K562 (cell line): ENCODE measurements at regions not wholly inside any gene's neighbourhood (a gene's known extent, or its start where the extent isn't known, plus 50 kb on each side); places are given as distances from the start of the nearest gene placed in this dataset.

Experiments used
- ATAC-seq: fragments of 200-7000 bp; cut with Tn5 transposase; 3 replicates; pipeline ENCODE4 v1.9.1; 2020; ENCODE audit warnings: moderate library complexity
- BruUV-seq: library from RNA; stranded (reverse); fragments of 400-500 nt; replicated peaks from 2 replicates; lab custom pipeline; 2021; lab: Mats Ljungman, UMichigan
- CTCF ChIA-PET: fragments of 300-600 bp; formaldehyde crosslinking; extraction: SDS; loops from one replicate; lab custom pipeline; 2021; ENCODE audit warnings: low intra/inter-chr PET ratio; lab: Yijun Ruan, JAX
- POLR2A ChIA-PET: fragments of 300-600, 350-650 bp; sonication (Branson Sonifier 250); formaldehyde crosslinking; extraction: SDS; loops from one replicate; lab custom pipeline; 2021; ENCODE audit warnings: antibody characterized with exemption, inconsistent platforms; lab: Yijun Ruan, JAX
- DNase-seq, 4 experiments: peaks; one replicate each; pipeline versions ENCODE4 v3.0.0 to v3.0.0-alpha.2; 2011 to 2018; ENCODE audit warnings: low spot score in 3 of 4, mixed read lengths in 3 of 4; ENCODE audit errors: extremely low read depth in 1 of 4
- FAIRE-seq: peaks from 2 replicates; lab custom pipeline; 2011; peaks lifted over from hg19 to GRCh38; lab: Jason Lieb, UNC
- H2AFZ ChIP-seq: 2 replicates; pipeline ENCODE4 v1.6.0; 2011; ENCODE audit warnings: low read depth, low read length, control low read depth, inconsistent platforms
- H3K27ac ChIP-seq: fragments of 200-600 bp; 3 replicates; pipeline ENCODE4 v1.8.0; 2011; ENCODE audit warnings: low read depth, mild to moderate bottlenecking, control low read depth, inconsistent platforms, low read length, moderate library complexity, mixed read lengths; ENCODE audit errors: extremely low read depth
- H3K27me3 ChIP-seq, 2 experiments: fragments of 300-600 bp in 1 of 2; 2 replicates in 1 of 2; 3 replicates in 1 of 2; pipeline versions ENCODE4 v1.6.0 to v1.8.0; 2011; ENCODE audit warnings: inconsistent platforms in 2 of 2, low read length in 2 of 2, mild to moderate bottlenecking in 1 of 2, mixed read lengths in 1 of 2, moderate library complexity in 1 of 2; ENCODE audit not compliant: control insufficient read depth in 2 of 2, insufficient read depth in 2 of 2
- H3K36me3 ChIP-seq: fragments of 300-600 bp; 3 replicates; pipeline ENCODE4 v1.8.0; 2011; ENCODE audit warnings: mild to moderate bottlenecking, low read length, inconsistent platforms; ENCODE audit not compliant: control insufficient read depth, insufficient read depth
- H3K4me1 ChIP-seq, 2 experiments: fragments of 200-600 bp in 1 of 2; replicated peaks in 1 of 2; 2 replicates in 1 of 2; 3 replicates in 1 of 2; pipeline versions ENCODE4 v1.5.1 to v1.8.0; 2011; ENCODE audit warnings: inconsistent platforms in 2 of 2, low read length in 2 of 2, mild to moderate bottlenecking in 1 of 2, mixed read lengths in 1 of 2, moderate library complexity in 1 of 2; ENCODE audit not compliant: control insufficient read depth in 2 of 2, insufficient read depth in 2 of 2
- H3K4me2 ChIP-seq: 2 replicates; pipeline ENCODE4 v1.6.1; 2011; ENCODE audit warnings: low read length, control low read depth, inconsistent platforms, mixed read lengths; ENCODE audit not compliant: insufficient read depth
- H3K4me3 ChIP-seq: fragments of 200-600 bp; sonication (generic), shearing (Covaris generic); 2 replicates; pipeline ENCODE4 v1.5.1; 2016; ENCODE audit warnings: control low read depth, inconsistent platforms
- H3K79me2 ChIP-seq: fragments of 200-600 bp; 3 replicates; pipeline ENCODE4 v1.8.0; 2011; ENCODE audit warnings: low read length, inconsistent platforms; ENCODE audit not compliant: control insufficient read depth, insufficient read depth
- H3K9ac ChIP-seq, 2 experiments: 2 replicates each; pipeline versions ENCODE4 v1.6.0 to v1.6.1; 2011; ENCODE audit warnings: low read depth in 2 of 2, low read length in 2 of 2, control low read depth in 1 of 2, inconsistent platforms in 1 of 2, mild to moderate bottlenecking in 1 of 2, mixed read lengths in 1 of 2; ENCODE audit not compliant: insufficient read depth in 1 of 2
- H3K9me1 ChIP-seq: one replicate; pipeline ENCODE4 v1.6.0; 2011; ENCODE audit warnings: inconsistent platforms, mild to moderate bottlenecking, low read length, moderate library complexity; ENCODE audit not compliant: control insufficient read depth, insufficient read depth
- H3K9me3 ChIP-seq: replicated peaks from 2 replicates; pipeline ENCODE4 v1.5.1; 2011; ENCODE audit warnings: low read depth, low read length, inconsistent platforms; ENCODE audit not compliant: control insufficient read depth, insufficient read depth
- H4K20me1 ChIP-seq: replicated peaks from 2 replicates; pipeline ENCODE4 v1.6.1; 2011; ENCODE audit warnings: low read length, inconsistent platforms, mixed read lengths; ENCODE audit not compliant: control insufficient read depth, insufficient read depth
- BMI1 ChIP-seq: fragments of 150-350 bp; IDR thresholded peaks from 2 replicates; pipeline ENCODE4 v1.6.1; 2014; ENCODE audit warnings: low read length
- FOXK1 ChIP-seq: sonication (generic); formaldehyde crosslinking; IDR thresholded peaks from 2 replicates; pipeline ENCODE4 v1.8.0; 2022; ENCODE audit warnings: missing genetic modification reagents, mild to moderate bottlenecking, borderline replicate concordance
- HMG20B ChIP-seq: fragments of 250-450 bp; sonication (Bioruptor Pico); IDR thresholded peaks from 2 replicates; pipeline ENCODE4 v1.5.0; 2021; ENCODE audit warnings: mild to moderate bottlenecking
- MCM7 ChIP-seq, 2 experiments: fragments of 450-650 bp; IDR thresholded peaks; 2 replicates each; pipeline ENCODE4 v1.6.1; 2016 to 2018
- MTA3 ChIP-seq: fragments of 450-650 bp; formaldehyde crosslinking; IDR thresholded peaks from 2 replicates; pipeline ENCODE4 v1.6.1; 2017; ENCODE audit warnings: mild to moderate bottlenecking, borderline replicate concordance
- PCBP2 ChIP-seq: fragments of 200-400 bp; formaldehyde crosslinking; IDR thresholded peaks from 2 replicates; pipeline ENCODE4 v1.6.1; 2018; ENCODE audit warnings: low read length, low read depth, mild to moderate bottlenecking, moderate library complexity; ENCODE audit not compliant: poor library complexity, severe bottlenecking
- SMARCA4 ChIP-seq: fragments of 450-650 bp; IDR thresholded peaks from 2 replicates; pipeline ENCODE4 v1.6.1; 2016
- ZNF77 ChIP-seq: fragments of 250-450 bp; sonication (Bioruptor Pico); IDR thresholded peaks from 2 replicates; pipeline ENCODE4 v1.5.0; 2020
- WGBS: fragments of 100-300 bp; shearing (Covaris generic); methylation state at CpG from one replicate; pipeline ENCODE4 v1.1.6; 2016; ENCODE audit warnings: low coverage, mixed read lengths; ENCODE audit not compliant: insufficient coverage; ENCODE audit errors: missing lambda C conversion rate; 5-methylcytosine and 5-hydroxymethylcytosine counted together
- in situ Hi-C: fragments of 300-500 bp; cut with MboI; formaldehyde crosslinking; loops from 4 replicates; pipeline ENCODE4 v1.15.0; 2018; ENCODE audit warnings: inconsistent platforms, mixed read lengths
- intact Hi-C: fragments of 100-400 bp; cut with micrococcal nuclease; formaldehyde crosslinking; loops from 2 replicates; pipeline ENCODE4 v1.14.2; 2022
- TF ChIP-seq, protein P1 (sequence below): fragments of 250-450 bp; sonication (Bioruptor Pico); IDR thresholded peaks from 2 replicates; pipeline ENCODE4 v1.5.0; 2021; ENCODE audit warnings: mild to moderate bottlenecking, borderline replicate concordance
- TF ChIP-seq, protein P2 (sequence below): fragments of 250-450 bp; sonication (Bioruptor Pico); IDR thresholded peaks from 2 replicates; pipeline ENCODE4 v1.8.0; 2021; ENCODE audit warnings: moderate library complexity, mild to moderate bottlenecking, inconsistent platforms
- TF ChIP-seq, protein P3 (sequence below), 2 experiments: fragments of 450-650 bp; IDR thresholded peaks; 2 replicates each; pipeline ENCODE4 v1.6.1; 2018; ENCODE audit warnings: mild to moderate bottlenecking in 2 of 2, low read depth in 1 of 2; ENCODE audit not compliant: partially characterized antibody in 2 of 2
- TF ChIP-seq, protein P4 (sequence below): fragments of 450-650 bp; IDR thresholded peaks from 2 replicates; pipeline ENCODE4 v1.6.1; 2016; ENCODE audit warnings: missing biosample characterization, missing genetic modification characterization
- TF ChIP-seq, protein P5 (sequence below): fragments of 250-450 bp; sonication (Bioruptor Pico); IDR thresholded peaks from 2 replicates; pipeline ENCODE4 v1.5.0; 2021

DNA sequence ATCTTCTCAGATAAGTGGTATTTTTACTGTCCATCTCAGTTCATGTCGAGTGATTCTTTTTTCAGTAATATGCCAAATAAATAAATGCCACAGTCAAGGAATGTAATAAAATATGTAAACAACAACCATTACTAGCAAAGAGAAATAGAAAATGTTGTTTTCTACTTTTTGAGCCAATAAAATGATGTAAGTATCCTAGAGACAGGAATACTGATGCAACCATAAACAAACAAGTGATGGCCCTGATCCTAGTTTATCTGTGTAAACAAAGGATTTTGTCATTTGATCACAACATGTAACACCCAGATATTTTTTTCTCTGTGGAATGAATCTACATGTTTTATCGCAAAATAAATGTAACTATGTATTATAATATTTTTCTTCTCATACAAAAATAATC, 1852.8 kb downstream of the EFNA5 start:
- Histone ChIP-seq H3K9me3 (no peaks in the 10 kb centered on the region; the same call in 1 of the 2 replicates), H2AFZ (no peak overlapping the region), H3K27ac (no peak overlapping the region), H3K79me2 (no peaks in the 10 kb centered on the region), H3K27me3 (no peaks in the 10 kb centered on the region), H3K4me3 (no peak overlapping the region), H3K4me2 (no peak overlapping the region), H4K20me1 (no peaks in the 10 kb centered on the region), H3K36me3 (no peaks in the 10 kb centered on the region), H3K9ac (no peak overlapping the region), H3K9me1 (no peaks in the 10 kb centered on the region), H3K4me1 (no peaks in the 10 kb centered on the region)
- ChIA-PET POLR2A (no interaction called here), CTCF (no interaction called here)
- intact Hi-C loops: no loop called here
- DNase-seq (no peak), FAIRE-seq (no peak), ATAC-seq (no peak)
- BruUV-seq: no TSS peak
- whole genome bisulfite sequencing: 8% methylated on average over 2 of the region's 2 CpGs
- in situ Hi-C loops: no loop called here
- no peak for TF ChIP-seq PCBP2
- TF ChIP-seq SMARCA4: no peak
- no peak for TF ChIP-seq MCM7 (IDR thresholded peaks at IDR 0.05)
- TF ChIP-seq, protein P1, sequence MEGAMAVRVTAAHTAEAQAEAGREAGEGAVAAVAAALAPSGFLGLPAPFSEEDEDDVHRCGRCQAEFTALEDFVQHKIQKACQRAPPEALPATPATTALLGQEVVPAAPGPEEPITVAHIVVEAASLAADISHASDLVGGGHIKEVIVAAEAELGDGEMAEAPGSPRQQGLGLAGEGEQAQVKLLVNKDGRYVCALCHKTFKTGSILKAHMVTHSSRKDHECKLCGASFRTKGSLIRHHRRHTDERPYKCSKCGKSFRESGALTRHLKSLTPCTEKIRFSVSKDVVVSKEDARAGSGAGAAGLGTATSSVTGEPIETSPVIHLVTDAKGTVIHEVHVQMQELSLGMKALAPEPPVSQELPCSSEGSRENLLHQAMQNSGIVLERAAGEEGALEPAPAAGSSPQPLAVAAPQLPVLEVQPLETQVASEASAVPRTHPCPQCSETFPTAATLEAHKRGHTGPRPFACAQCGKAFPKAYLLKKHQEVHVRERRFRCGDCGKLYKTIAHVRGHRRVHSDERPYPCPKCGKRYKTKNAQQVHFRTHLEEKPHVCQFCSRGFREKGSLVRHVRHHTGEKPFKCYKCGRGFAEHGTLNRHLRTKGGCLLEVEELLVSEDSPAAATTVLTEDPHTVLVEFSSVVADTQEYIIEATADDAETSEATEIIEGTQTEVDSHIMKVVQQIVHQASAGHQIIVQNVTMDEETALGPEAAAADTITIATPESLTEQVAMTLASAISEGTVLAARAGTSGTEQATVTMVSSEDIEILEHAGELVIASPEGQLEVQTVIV (CRISPR knock-in tag): no peak
- TF ChIP-seq FOXK1 (CRISPR knock-in tag): no peak
- no peak for TF ChIP-seq MTA3
- TF ChIP-seq, protein P2, sequence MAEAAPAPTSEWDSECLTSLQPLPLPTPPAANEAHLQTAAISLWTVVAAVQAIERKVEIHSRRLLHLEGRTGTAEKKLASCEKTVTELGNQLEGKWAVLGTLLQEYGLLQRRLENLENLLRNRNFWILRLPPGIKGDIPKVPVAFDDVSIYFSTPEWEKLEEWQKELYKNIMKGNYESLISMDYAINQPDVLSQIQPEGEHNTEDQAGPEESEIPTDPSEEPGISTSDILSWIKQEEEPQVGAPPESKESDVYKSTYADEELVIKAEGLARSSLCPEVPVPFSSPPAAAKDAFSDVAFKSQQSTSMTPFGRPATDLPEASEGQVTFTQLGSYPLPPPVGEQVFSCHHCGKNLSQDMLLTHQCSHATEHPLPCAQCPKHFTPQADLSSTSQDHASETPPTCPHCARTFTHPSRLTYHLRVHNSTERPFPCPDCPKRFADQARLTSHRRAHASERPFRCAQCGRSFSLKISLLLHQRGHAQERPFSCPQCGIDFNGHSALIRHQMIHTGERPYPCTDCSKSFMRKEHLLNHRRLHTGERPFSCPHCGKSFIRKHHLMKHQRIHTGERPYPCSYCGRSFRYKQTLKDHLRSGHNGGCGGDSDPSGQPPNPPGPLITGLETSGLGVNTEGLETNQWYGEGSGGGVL (CRISPR knock-in tag): no peak
- no peak for TF ChIP-seq HMG20B (CRISPR knock-in tag)
- TF ChIP-seq ZNF77 (CRISPR knock-in tag): no peak
- TF ChIP-seq BMI1: no peak
- TF ChIP-seq, protein P3, sequence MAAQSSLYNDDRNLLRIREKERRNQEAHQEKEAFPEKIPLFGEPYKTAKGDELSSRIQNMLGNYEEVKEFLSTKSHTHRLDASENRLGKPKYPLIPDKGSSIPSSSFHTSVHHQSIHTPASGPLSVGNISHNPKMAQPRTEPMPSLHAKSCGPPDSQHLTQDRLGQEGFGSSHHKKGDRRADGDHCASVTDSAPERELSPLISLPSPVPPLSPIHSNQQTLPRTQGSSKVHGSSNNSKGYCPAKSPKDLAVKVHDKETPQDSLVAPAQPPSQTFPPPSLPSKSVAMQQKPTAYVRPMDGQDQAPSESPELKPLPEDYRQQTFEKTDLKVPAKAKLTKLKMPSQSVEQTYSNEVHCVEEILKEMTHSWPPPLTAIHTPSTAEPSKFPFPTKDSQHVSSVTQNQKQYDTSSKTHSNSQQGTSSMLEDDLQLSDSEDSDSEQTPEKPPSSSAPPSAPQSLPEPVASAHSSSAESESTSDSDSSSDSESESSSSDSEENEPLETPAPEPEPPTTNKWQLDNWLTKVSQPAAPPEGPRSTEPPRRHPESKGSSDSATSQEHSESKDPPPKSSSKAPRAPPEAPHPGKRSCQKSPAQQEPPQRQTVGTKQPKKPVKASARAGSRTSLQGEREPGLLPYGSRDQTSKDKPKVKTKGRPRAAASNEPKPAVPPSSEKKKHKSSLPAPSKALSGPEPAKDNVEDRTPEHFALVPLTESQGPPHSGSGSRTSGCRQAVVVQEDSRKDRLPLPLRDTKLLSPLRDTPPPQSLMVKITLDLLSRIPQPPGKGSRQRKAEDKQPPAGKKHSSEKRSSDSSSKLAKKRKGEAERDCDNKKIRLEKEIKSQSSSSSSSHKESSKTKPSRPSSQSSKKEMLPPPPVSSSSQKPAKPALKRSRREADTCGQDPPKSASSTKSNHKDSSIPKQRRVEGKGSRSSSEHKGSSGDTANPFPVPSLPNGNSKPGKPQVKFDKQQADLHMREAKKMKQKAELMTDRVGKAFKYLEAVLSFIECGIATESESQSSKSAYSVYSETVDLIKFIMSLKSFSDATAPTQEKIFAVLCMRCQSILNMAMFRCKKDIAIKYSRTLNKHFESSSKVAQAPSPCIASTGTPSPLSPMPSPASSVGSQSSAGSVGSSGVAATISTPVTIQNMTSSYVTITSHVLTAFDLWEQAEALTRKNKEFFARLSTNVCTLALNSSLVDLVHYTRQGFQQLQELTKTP (IDR thresholded peaks at IDR 0.05; ENCODE audit: low read depth in 1 of 2, partially characterized antibody in 2 of 2): no peak
- TF ChIP-seq, protein P4, sequence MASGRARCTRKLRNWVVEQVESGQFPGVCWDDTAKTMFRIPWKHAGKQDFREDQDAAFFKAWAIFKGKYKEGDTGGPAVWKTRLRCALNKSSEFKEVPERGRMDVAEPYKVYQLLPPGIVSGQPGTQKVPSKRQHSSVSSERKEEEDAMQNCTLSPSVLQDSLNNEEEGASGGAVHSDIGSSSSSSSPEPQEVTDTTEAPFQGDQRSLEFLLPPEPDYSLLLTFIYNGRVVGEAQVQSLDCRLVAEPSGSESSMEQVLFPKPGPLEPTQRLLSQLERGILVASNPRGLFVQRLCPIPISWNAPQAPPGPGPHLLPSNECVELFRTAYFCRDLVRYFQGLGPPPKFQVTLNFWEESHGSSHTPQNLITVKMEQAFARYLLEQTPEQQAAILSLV: no peak
- TF ChIP-seq, protein P5, sequence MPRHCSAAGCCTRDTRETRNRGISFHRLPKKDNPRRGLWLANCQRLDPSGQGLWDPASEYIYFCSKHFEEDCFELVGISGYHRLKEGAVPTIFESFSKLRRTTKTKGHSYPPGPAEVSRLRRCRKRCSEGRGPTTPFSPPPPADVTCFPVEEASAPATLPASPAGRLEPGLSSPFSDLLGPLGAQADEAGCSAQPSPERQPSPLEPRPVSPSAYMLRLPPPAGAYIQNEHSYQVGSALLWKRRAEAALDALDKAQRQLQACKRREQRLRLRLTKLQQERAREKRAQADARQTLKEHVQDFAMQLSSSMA (CRISPR knock-in tag): no peak
